Upper lobe of left lung (tissue), 6 donors: ENCODE measurements at regions not wholly inside any gene's neighbourhood (a gene's known extent, or its start where the extent isn't known, plus 50 kb on each side); places are given as distances from the start of the nearest gene placed in this dataset.

ENCODE experiments used
- ATAC-seq, 2 donors: fragments of 200-7000 bp; cut with Tn5 transposase; one replicate each; pipeline ENCODE4 v1.9.1; 2022; ENCODE audit warnings: mild to moderate bottlenecking in 2 of 2, moderate library complexity in 2 of 2; ENCODE audit not compliant: low FRiP score in 2 of 2
- DNase-seq, 2 donors: peaks; one replicate each; pipeline ENCODE4 v3.0.0-alpha.2; 2019 to 2020
- H3K27ac ChIP-seq, 4 donors: fragments of 200-600 bp; sonication (generic); one replicate each; pipeline ENCODE4 v1.5.1; 2016 to 2019
- H3K27me3 ChIP-seq, 4 donors: fragments of 200-600 bp; sonication (generic); one replicate each; pipeline ENCODE4 v1.5.1; 2017 to 2019
- H3K36me3 ChIP-seq, 4 donors: fragments of 200-600 bp; sonication (generic); one replicate each; pipeline ENCODE4 v1.5.1; 2016 to 2019
- H3K4me1 ChIP-seq, 4 donors: fragments of 200-600 bp; sonication (generic); one replicate each; pipeline ENCODE4 v1.5.1; 2018 to 2019
- H3K4me3 ChIP-seq, 4 donors: fragments of 200-600 bp; sonication (generic); one replicate each; pipeline ENCODE4 v1.5.1; 2017 to 2019; ENCODE audit warnings: mild to moderate bottlenecking in 2 of 4, moderate library complexity in 1 of 4
- H3K9me3 ChIP-seq, 4 donors: fragments of 200-600 bp; sonication (generic); one replicate each; pipeline ENCODE4 v1.5.1; 2018 to 2019
- EP300 ChIP-seq, 4 donors: sonication (generic); formaldehyde crosslinking; IDR thresholded peaks; one replicate each; pipeline ENCODE4 v1.5.1; 2017; ENCODE audit warnings: antibody characterized with exemption in 4 of 4, control low read depth in 2 of 4
- POLR2A ChIP-seq, 4 donors: fragments of 450-650 bp; IDR thresholded peaks; one replicate each; pipeline ENCODE4 v1.5.1; 2016 to 2017; ENCODE audit warnings: antibody characterized with exemption in 4 of 4, mild to moderate bottlenecking in 2 of 4
- POLR2AphosphoS5 ChIP-seq, 2 donors: sonication (generic); formaldehyde crosslinking; IDR thresholded peaks; one replicate each; pipeline ENCODE4 v1.5.1; 2017; ENCODE audit warnings: antibody characterized with exemption in 2 of 2
- WGBS, 2 donors: methylation state at CpG; one replicate each; pipeline ENCODE4 v1.1.5; 2017 to 2018; 5-methylcytosine and 5-hydroxymethylcytosine counted together
- TF ChIP-seq, protein P1 (sequence below), 6 experiments: fragments of 450-650 bp in 4 of 6; fragments of 200-600 bp in 2 of 6; sonication (generic) in 2 of 6; IDR thresholded peaks; one replicate each; pipeline ENCODE4 v1.5.1; 2016 to 2019; ENCODE audit warnings: antibody characterized with exemption in 6 of 6
- donor health status: DM: no; HTN: no; CAD: no; lungs with moderate emphysema.
- donor health status: DM: no; HTN: yes; CAD: no; lungs with severe emphysema.

DNA sequence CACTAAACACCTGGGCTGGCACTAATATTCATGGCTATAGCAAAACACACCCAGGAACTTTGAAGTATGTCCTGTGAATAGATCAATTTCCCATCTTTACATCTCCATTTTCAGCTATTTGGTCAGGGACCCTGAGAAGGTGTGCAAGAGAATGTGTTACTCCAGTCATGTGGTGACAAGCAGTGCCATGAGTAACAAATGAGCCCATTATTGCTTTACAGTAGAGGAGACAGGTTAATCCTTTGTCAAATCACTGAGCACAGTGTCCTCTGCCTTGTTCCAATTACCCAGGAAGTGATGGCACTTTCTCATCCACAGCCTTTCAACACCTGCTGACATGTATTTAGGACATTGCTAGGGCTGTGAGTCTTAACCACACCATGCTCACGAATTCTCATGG is 664.8 kb upstream of the API5 start:
- Histone ChIP-seq H3K9me3 (no peaks in the 10 kb centered on the region), H3K4me1 (no peaks in the 10 kb centered on the region), H3K27me3 (no peaks in the 10 kb centered on the region), H3K27ac (no peak overlapping the region), H3K4me3 (no peak overlapping the region), H3K36me3 (no peaks in the 10 kb centered on the region)
- WGBS, 2 donors: 29 to 52% methylated on average over 1 of the region's 1 CpG
- ATAC-seq: no peak
- TF ChIP-seq POLR2AphosphoS5 (IDR thresholded peaks at IDR 0.05) (no peak), EP300 (IDR thresholded peaks at IDR 0.05) (no peak), POLR2A (IDR thresholded peaks at IDR 0.05) (no peak)
- TF ChIP-seq, protein P1, sequence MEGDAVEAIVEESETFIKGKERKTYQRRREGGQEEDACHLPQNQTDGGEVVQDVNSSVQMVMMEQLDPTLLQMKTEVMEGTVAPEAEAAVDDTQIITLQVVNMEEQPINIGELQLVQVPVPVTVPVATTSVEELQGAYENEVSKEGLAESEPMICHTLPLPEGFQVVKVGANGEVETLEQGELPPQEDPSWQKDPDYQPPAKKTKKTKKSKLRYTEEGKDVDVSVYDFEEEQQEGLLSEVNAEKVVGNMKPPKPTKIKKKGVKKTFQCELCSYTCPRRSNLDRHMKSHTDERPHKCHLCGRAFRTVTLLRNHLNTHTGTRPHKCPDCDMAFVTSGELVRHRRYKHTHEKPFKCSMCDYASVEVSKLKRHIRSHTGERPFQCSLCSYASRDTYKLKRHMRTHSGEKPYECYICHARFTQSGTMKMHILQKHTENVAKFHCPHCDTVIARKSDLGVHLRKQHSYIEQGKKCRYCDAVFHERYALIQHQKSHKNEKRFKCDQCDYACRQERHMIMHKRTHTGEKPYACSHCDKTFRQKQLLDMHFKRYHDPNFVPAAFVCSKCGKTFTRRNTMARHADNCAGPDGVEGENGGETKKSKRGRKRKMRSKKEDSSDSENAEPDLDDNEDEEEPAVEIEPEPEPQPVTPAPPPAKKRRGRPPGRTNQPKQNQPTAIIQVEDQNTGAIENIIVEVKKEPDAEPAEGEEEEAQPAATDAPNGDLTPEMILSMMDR (IDR thresholded peaks at IDR 0.05): no peak
- DNase-seq: no peak

DNA sequence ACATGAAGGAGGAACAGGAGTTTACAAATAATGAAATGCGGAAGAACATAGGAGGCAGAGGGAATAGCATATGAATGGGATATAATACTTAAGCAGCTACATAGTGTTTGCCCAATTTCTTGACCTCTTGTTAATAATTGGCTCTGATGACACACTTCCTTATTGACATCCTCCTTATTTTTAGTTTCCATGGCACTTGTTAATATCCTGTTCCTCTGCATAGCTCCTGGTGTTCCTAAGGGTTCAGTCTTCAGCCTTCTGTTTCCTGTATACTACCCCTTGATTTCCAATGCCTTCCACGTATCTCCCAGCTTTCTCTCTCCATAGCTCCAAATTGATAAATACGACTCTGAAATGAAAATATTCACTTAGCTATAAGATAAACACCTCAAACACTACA is 663.8 kb upstream of the API5 start:
- DNase-seq (no peak), ATAC-seq (peak; percentile 40 to 53)
- H3K27me3 ChIP-seq: no peaks in the 10 kb centered on the region
- no peaks in the 10 kb centered on the region for H3K36me3 ChIP-seq
- TF ChIP-seq EP300 (IDR thresholded peaks at IDR 0.05) (no peak), POLR2AphosphoS5 (IDR thresholded peaks at IDR 0.05) (no peak), POLR2A (IDR thresholded peaks at IDR 0.05) (no peak)
- TF ChIP-seq, protein P1 (IDR thresholded peaks at IDR 0.05): no peak
- H3K4me1 ChIP-seq: no peaks in the 10 kb centered on the region
- no peak overlapping the region for H3K4me3 ChIP-seq
- no peak overlapping the region for H3K27ac ChIP-seq
- 40 to 42% methylated on average over 3 of the region's 3 CpGs for WGBS, 2 donors
- no peaks in the 10 kb centered on the region for H3K9me3 ChIP-seq

DNA sequence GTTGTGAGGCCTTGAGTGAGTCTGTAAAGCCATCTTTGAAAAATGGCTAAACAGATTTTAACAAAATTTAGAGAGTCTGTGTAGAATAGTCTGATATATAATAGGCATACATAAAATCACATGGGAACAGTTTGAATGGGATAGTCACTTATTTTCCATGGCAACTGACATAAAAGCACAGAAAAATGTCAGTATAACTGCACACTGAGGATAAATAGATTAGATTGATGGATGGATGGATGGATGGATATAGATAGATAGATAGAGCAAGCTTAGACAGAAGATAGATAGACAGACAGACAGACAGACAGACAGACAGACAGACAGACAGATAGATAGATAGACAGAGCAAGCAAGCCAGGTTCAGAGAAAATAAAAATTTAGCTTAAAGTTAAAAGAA is 660.2 kb upstream of the API5 start:
- H3K27me3 ChIP-seq: no peaks in the 10 kb centered on the region
- H3K4me1 ChIP-seq: no peaks in the 10 kb centered on the region
- ATAC-seq (no peak), DNase-seq (no peak)
- H3K27ac ChIP-seq: no peak overlapping the region
- no peaks in the 10 kb centered on the region for H3K36me3 ChIP-seq
- H3K9me3 ChIP-seq: no peaks in the 10 kb centered on the region
- TF ChIP-seq POLR2A (IDR thresholded peaks at IDR 0.05) (no peak), POLR2AphosphoS5 (IDR thresholded peaks at IDR 0.05) (no peak), EP300 (IDR thresholded peaks at IDR 0.05) (no peak)
- TF ChIP-seq, protein P1 (IDR thresholded peaks at IDR 0.05): no peak
- H3K4me3 ChIP-seq: no peak overlapping the region

DNA sequence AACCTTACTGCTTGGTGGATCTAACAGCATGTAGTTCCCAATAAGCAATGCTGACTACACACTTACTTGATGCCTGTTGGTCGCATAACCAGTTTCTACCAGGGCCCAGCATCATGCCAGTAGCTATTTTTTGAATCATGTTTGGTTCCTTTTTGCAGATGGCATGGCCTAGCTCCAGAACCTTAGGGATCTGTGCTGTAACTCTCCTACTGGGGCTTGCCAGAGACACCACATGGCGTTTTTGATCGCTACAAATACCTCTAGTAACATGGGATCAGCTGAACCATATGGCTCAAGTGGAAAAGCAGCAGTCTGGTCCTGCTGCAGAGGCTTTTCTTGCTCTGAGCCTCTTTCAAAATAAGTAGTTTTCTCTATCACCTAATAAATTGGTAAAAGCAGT is 654.6 kb upstream of the API5 start:
- ATAC-seq (no peak), DNase-seq (no peak)
- Histone ChIP-seq H3K4me3 (no peak overlapping the region), H3K4me1 (no peaks in the 10 kb centered on the region), H3K36me3 (no peaks in the 10 kb centered on the region), H3K27ac (no peak overlapping the region), H3K9me3 (no peaks in the 10 kb centered on the region), H3K27me3 (no peaks in the 10 kb centered on the region)
- TF ChIP-seq POLR2A (IDR thresholded peaks at IDR 0.05): no peak
- TF ChIP-seq, protein P1 (IDR thresholded peaks at IDR 0.05): no peak
- TF ChIP-seq POLR2AphosphoS5 (IDR thresholded peaks at IDR 0.05): no peak
- no peak for TF ChIP-seq EP300 (IDR thresholded peaks at IDR 0.05)
- WGBS, 2 donors: 72 to 78% methylated on average over 3 of the region's 3 CpGs

DNA sequence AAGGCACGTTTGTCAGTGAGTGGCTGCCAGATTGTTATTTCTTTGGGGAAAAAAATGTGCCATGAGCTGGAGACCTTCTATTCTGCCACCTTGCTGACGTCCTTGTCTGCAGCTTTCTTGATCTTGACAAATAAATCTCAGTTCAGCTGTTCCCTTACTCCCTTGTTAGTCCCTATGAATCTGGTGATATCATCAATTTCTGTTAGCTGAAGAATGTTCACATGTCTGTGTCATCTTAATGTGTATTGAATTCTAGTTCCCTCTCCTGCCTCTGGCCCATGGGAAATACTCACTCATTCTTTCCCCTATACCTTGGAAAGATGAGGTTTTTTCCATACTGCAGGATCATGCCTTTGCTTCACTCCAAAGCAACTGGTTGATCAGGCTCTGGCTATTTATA is 649.9 kb upstream of the API5 start:
- no peaks in the 10 kb centered on the region for H3K27me3 ChIP-seq
- H3K36me3 ChIP-seq: no peaks in the 10 kb centered on the region
- DNase-seq (no peak), ATAC-seq (no peak)
- no peaks in the 10 kb centered on the region for H3K4me1 ChIP-seq
- no peak for TF ChIP-seq POLR2A (IDR thresholded peaks at IDR 0.05)
- TF ChIP-seq, protein P1 (IDR thresholded peaks at IDR 0.05): no peak
- TF ChIP-seq POLR2AphosphoS5 (IDR thresholded peaks at IDR 0.05): no peak
- no peak for TF ChIP-seq EP300 (IDR thresholded peaks at IDR 0.05)
- no peak overlapping the region for H3K27ac ChIP-seq
- H3K4me3 ChIP-seq: no peak overlapping the region
- WGBS, 2 donors: 52 to 57% methylated on average over 2 of the region's 2 CpGs
- H3K9me3 ChIP-seq: no peaks in the 10 kb centered on the region
